GM19043 (cell line): ENCODE measurements at regions not wholly inside any gene's neighbourhood (a gene's known extent, or its start where the extent isn't known, plus 50 kb on each side); places are given as distances from the start of the nearest gene placed in this dataset.

Source experiments
- ATAC-seq: cut with Tn5 transposase; IDR thresholded peaks from one replicate; pipeline ENCODE4 v1.9.1; 2021; ENCODE audit warnings: low read depth; ENCODE audit not compliant: unreplicated experiment

GRCh38 chr10:29131952-29132547, 156.8 kb upstream of the LYZL1 start:
- ATAC-seq: no peak

DNA sequence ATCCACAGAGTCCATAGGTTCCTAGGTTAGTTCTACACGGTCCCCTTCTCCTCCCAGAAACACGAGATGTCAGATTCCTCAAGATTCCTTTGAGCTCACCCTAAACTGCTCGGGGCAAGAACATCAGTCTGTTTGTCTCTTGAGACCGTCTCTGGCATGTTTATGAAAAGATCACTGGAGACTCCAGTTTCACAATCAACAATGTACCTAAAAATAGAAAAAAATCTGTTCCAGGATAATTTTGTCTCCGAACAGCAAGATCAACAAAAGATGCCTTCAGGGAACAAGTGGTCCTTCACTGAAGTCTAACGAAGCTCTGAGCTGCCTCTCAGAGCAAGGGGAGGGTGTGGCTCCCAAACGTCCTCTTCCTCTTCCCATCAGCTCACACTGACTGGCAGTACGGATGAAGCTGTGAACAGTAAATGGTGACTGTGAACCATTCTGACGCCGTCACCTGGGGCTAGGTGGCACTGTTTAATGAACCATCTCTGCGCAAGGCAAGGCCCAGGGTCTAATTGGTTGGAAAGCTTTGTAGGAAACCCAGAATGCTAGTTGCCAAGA, 156.2 kb upstream of the LYZL1 start:
- no peak for ATAC-seq

- no peak for ATAC-seq
Observed at GRCh38 chr10:29135337-29135736, 153.5 kb upstream of the LYZL1 start.

- no peak for ATAC-seq
Observed at GRCh38 chr10:29136411-29136810, 152.5 kb upstream of the LYZL1 start.

DNA sequence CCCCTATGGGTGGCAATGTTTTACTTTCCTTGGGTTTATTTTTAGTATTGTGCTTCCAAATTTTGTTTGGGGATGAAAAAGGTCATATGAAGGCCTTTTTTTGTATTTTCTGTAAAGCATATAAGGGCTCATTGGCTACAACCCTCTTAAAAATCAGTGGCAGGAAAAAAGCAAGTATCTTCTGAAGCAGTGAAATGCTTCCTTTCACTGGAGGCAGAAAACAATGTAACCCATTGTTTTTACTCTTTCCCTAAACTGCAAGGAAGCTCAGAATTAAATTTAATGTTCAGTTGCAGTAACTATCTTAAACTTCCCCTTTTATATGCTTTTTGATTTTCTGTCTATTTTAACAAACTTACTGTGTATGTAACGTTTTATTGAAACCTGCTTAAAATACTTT, 148.7 kb upstream of the LYZL1 start:
- no peak for ATAC-seq

GRCh38 chr10:29140991-29141390, 147.9 kb upstream of the LYZL1 start:
- no peak for ATAC-seq

GRCh38 chr10:29141761-29142160, 147.1 kb upstream of the LYZL1 start:
- ATAC-seq: no peak

DNA sequence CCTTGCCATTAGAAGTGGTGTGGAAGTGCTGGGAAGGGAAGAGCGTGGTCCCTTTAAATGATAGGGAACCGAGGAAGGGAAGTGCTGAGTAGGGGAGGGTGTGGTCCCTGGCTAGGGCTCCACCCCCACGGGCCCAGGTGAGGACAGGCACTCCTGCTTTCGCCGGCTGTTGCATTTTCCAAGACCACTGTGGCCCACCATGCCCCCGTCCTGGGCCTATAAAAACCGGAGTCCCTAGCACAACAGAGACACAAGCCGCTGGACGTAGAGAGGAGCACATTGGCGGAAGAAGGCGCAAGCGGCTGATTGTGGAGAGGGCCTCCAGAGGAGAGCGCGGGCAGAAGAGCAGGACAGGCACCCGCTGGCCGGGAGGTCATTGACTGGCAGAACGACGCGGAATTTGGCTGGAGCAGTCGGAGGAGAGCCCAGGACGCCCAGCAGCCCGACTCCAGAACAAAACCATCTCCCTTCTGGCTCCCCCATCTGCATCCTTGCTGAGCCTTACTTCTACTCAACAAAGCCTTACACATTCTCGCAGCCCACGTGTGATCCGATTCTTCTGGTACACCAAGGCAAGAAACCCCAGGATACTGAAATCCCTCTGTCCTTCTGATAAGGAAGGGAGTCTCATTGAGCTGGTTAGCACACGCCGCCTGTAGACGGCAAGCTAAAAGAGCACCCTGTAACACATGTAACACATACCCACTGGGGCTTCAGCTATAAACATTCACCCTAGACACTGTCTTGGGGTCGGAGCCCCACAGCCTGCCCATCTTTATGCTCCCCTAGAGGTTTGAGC, 146.2 kb upstream of the LYZL1 start:
- ATAC-seq: no peak

- no peak for ATAC-seq
Observed at GRCh38 chr10:29144126-29144525, 144.7 kb upstream of the LYZL1 start.

GRCh38 chr10:29146311-29147100, 142.4 kb upstream of the LYZL1 start:
- ATAC-seq: no peak

GRCh38 chr10:29150010-29150409, 138.9 kb upstream of the LYZL1 start:
- no peak for ATAC-seq

DNA sequence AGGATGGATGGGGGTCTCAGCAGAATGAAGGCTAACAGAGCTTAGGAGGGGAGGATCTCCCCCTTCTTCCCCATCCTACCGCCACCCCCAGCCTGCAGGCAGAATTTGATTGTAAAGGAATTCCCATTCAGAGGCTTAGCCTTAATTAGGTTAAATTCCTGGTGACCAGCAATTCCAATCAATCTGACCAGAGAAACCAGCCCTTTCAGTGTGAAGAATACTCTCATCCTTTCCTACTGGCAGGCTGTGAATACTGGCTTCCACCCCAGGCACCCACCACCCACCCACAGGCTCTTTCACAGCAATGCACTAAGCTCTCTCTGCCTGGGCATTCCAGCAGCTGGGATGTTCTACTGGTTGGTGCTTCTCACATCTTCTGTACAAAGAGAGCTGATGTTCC, 137.9 kb upstream of the LYZL1 start:
- no peak for ATAC-seq

DNA sequence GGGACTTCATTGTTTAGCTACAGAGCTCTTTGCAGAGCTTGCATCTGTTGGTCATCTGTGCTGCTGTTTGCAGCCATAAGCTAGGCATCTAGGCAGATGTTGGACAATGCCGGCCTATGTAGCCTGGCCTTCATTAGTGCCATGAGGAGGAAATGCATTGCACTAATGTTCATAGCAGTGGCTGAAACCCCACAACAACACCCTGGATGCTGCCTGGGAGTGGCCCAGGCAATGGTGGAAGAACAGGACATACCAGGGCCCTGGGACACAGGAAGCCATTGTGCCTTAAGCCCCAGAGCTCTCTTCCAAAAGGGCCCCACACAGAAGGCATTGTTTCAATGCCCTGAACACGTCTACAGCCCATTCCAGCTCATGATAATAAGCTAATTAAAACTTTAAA, 131.5 kb upstream of the LYZL1 start:
- ATAC-seq: no peak

- ATAC-seq: no peak
Observed at GRCh38 chr10:29158066-29158465, 130.8 kb upstream of the LYZL1 start.

DNA sequence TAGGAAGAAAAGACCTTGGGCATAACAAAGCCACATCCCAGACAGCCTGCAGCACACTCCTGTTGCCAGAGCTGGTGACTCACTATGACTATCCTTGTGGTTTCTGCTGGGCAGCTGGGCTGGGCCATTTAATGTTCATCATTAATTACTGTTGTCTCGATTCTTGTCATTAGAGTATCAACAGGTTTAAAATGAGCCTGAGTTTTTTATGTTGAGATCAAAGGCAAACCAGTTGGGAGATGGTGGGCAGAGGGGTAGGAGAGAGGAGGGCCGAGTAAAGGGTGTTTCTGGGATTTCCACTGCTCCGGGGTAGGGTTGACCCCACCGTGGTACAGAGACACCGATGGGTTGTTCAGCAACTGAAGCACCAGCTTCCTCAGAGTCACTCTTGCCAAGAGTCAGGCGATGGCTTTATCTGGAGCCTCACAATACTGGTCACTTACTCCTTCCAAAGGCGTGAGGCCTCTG, 128.7 kb upstream of the LYZL1 start:
- no peak for ATAC-seq

- no peak for ATAC-seq
Observed at GRCh38 chr10:29163746-29164145, 125.1 kb upstream of the LYZL1 start.

- no peak for ATAC-seq
Observed at GRCh38 chr10:29166713-29167112, 122.2 kb upstream of the LYZL1 start.

- ATAC-seq: no peak
Observed at GRCh38 chr10:29169021-29169420, 119.8 kb upstream of the LYZL1 start.

GRCh38 chr10:29171717-29172116, 117.2 kb upstream of the LYZL1 start:
- no peak for ATAC-seq

GRCh38 chr10:29174389-29174788, 114.5 kb upstream of the LYZL1 start:
- no peak for ATAC-seq
